PC-3 (cell line): ENCODE measurements at regions not wholly inside any gene's neighbourhood (a gene's known extent, or its start where the extent isn't known, plus 50 kb on each side); places are given as distances from the start of the nearest gene placed in this dataset.

Experiments
- ATAC-seq: fragments of 200-7000 bp; cut with Tn5 transposase; 2 replicates; pipeline ENCODE4 v1.9.1; 2020; ENCODE audit warnings: mild to moderate bottlenecking, moderate library complexity
- BruUV-seq: library from RNA; stranded (reverse); fragments of 400-500 nt; replicated peaks from 2 replicates; lab custom pipeline; 2021; lab: Mats Ljungman, UMichigan
- CTCF ChIA-PET: fragments of 300-600 bp; sonication (Branson Sonifier 250); formaldehyde crosslinking; loops from one replicate; lab custom pipeline; 2022; ENCODE audit warnings: antibody characterized with exemption; lab: Charles Lee
- POLR2A ChIA-PET: fragments of 300-600 bp; sonication (Branson Sonifier 250); formaldehyde crosslinking; loops from one replicate; lab custom pipeline; 2022; ENCODE audit warnings: antibody characterized with exemption; ENCODE audit not compliant: unreplicated experiment; lab: Charles Lee
- DNase-seq: peaks from one replicate; pipeline ENCODE4 v3.0.0-alpha.2; 2015
- H2AFZ ChIP-seq: fragments of 300-600 bp; sonication (generic); 2 replicates; pipeline ENCODE4 v1.6.0; 2016; ENCODE audit warnings: antibody characterized with exemption, low read length
- H3F3A ChIP-seq: fragments of 300-600 bp; sonication (generic); one replicate; pipeline ENCODE4 v1.6.0; 2017; ENCODE audit warnings: antibody characterized with exemption, low read length, control low read depth, mild to moderate bottlenecking; ENCODE audit not compliant: unreplicated experiment
- H3K27ac ChIP-seq: fragments of 300-600 bp; sonication (generic); 2 replicates; pipeline ENCODE4 v1.5.1; 2016; ENCODE audit warnings: mild to moderate bottlenecking, low read length
- H3K27me3 ChIP-seq: fragments of 300-600 bp; sonication (generic); 2 replicates; pipeline ENCODE4 v1.6.1; 2016; ENCODE audit warnings: low read length, mixed read lengths
- H3K36me3 ChIP-seq: fragments of 300-600 bp; sonication (generic); 2 replicates; pipeline ENCODE4 v1.6.1; 2016; ENCODE audit warnings: low read depth, mixed run types, low read length, mixed read lengths
- H3K4me1 ChIP-seq: fragments of 300-600 bp; sonication (generic); 2 replicates; pipeline ENCODE4 v1.5.1; 2016; ENCODE audit warnings: low read length; ENCODE audit not compliant: insufficient read depth
- H3K4me2 ChIP-seq: fragments of 300-600 bp; sonication (generic); 2 replicates; pipeline ENCODE4 v1.6.0; 2016; ENCODE audit warnings: low read length
- H3K4me3 ChIP-seq: fragments of 300-600 bp; sonication (generic); 2 replicates; pipeline ENCODE4 v1.5.1; 2016; ENCODE audit warnings: mild to moderate bottlenecking, low read length, mixed read lengths
- H3K79me2 ChIP-seq: fragments of 300-600 bp; sonication (generic); 2 replicates; pipeline ENCODE4 v1.6.1; 2017; ENCODE audit warnings: low read length, mixed read lengths
- H3K9ac ChIP-seq: fragments of 300-600 bp; sonication (generic); 2 replicates; pipeline ENCODE4 v1.6.0; 2016; ENCODE audit warnings: mild to moderate bottlenecking, low read length
- H3K9me2 ChIP-seq: fragments of 300-600 bp; sonication (generic); replicated peaks from 2 replicates; pipeline ENCODE4 v1.6.1; 2016; ENCODE audit warnings: mixed run types, low read length, mixed read lengths
- H3K9me3 ChIP-seq: fragments of 300-600 bp; sonication (generic); 2 replicates; pipeline ENCODE4 v1.6.1; 2016; ENCODE audit warnings: low read length, mixed read lengths
- H4K20me1 ChIP-seq: fragments of 300-600 bp; sonication (generic); 2 replicates; pipeline ENCODE4 v1.6.1; 2016; ENCODE audit warnings: low read length, mixed read lengths
- EZH2 ChIP-seq: fragments of 300-600 bp; sonication (generic); IDR thresholded peaks from one replicate; pipeline ENCODE4 v1.6.1; 2017; ENCODE audit warnings: antibody characterized with exemption, mild to moderate bottlenecking, low read length; ENCODE audit not compliant: unreplicated experiment
- EZH2phosphoT487 ChIP-seq: fragments of 300-600 bp; sonication (generic); IDR thresholded peaks from 2 replicates; pipeline ENCODE4 v1.6.1; 2018; ENCODE audit warnings: mild to moderate bottlenecking, antibody characterized with exemption, low read length, borderline replicate concordance
- intact Hi-C: fragments of 100-400 bp; cut with micrococcal nuclease; formaldehyde crosslinking; loops from 2 replicates; pipeline ENCODE4 v1.9.0; 2023
- TF ChIP-seq, protein P1 (sequence below): fragments of 300-600 bp; sonication (generic); conservative IDR thresholded peaks from 2 replicates; pipeline ENCODE4 v1.5.1; 2017; ENCODE audit warnings: antibody characterized with exemption, low read depth, mild to moderate bottlenecking, low read length

DNA sequence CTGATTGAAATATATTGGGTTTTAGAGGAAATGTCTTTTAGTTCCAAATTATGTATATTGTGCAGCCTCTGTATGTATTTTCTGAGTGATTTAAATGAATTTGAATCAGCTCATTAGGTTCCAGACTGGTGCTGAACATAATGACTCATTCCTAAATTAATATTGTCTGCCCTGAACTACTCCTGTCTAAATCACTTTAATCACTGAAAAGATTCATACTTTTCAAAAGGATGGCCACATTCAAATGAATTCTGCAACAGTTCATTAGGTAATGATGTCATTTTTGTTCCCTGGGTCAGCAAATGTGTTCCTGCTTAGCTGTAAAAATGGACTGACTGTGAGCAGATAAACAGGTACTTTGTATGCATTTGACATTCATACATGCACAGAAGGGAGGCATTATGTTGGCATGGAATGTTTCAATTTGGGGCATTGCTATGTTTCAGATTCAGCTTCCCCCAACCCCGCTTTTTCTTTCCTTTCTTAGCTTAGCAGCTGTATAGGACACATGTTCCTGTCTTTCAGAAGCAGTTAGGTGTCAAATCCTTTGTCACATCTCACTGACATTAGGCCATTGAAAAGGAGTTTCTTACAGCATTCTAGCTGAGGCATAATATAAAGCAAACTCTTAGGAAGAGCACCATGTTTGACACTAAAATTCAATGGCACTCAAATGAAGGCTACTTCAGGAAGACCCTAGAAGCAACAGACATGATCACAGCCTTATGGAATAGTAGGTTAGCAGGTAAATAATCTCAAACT, 318.5 kb upstream of the ARPP21 start:
- Histone ChIP-seq H3K9me2 (no peaks in the 10 kb centered on the region), H3K9me3 (peaks cover 12% of the 10 kb centered on the region; the same call in 1 of the 2 replicates), H4K20me1 (no peaks in the 10 kb centered on the region), H3K4me3 (no peak overlapping the region), H3F3A (no peaks in the 10 kb centered on the region), H3K4me1 (no peaks in the 10 kb centered on the region), H3K4me2 (no peak overlapping the region), H3K27me3 (no peaks in the 10 kb centered on the region), H3K36me3 (no peaks in the 10 kb centered on the region), H3K79me2 (no peaks in the 10 kb centered on the region), H3K9ac (no peak overlapping the region), H2AFZ (no peak overlapping the region), H3K27ac (no peak overlapping the region)
- ATAC-seq (no peak), DNase-seq (no peak)
- TF ChIP-seq, protein P1, sequence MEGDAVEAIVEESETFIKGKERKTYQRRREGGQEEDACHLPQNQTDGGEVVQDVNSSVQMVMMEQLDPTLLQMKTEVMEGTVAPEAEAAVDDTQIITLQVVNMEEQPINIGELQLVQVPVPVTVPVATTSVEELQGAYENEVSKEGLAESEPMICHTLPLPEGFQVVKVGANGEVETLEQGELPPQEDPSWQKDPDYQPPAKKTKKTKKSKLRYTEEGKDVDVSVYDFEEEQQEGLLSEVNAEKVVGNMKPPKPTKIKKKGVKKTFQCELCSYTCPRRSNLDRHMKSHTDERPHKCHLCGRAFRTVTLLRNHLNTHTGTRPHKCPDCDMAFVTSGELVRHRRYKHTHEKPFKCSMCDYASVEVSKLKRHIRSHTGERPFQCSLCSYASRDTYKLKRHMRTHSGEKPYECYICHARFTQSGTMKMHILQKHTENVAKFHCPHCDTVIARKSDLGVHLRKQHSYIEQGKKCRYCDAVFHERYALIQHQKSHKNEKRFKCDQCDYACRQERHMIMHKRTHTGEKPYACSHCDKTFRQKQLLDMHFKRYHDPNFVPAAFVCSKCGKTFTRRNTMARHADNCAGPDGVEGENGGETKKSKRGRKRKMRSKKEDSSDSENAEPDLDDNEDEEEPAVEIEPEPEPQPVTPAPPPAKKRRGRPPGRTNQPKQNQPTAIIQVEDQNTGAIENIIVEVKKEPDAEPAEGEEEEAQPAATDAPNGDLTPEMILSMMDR, result no peak
- TF ChIP-seq EZH2 (no peak), EZH2phosphoT487 (no peak)
- BruUV-seq, result no TSS peak
- ChIA-PET POLR2A (no interaction called here), CTCF (no interaction called here)
- intact Hi-C loops, result no loop called here

DNA sequence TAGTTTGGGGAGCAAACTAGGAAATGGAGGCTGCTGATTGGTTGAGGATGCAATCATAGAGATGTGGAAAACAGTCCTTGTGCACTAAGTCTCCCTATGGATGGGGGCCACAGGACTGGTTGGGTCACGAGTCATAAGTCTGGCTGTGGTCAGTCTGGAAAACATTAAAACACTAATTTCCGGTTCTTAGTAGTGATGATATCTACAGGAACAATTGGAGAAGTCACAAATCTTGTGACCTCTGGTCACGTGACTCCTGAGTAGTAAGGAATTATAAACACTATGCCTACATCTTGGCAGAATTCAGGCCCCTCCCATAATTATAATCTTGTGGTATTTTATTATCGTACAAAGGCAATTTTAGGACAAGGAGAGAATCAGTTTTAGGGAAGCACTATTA, 317.3 kb upstream of the ARPP21 start:
- DNase-seq (peak; percentile 1), ATAC-seq (peak; percentile 53; the same call in 1 of the 2 replicates)
- no peak overlapping the region for H3K9ac ChIP-seq
- CTCF ChIA-PET, result no interaction called here
- no peak overlapping the region for H2AFZ ChIP-seq
- H3K79me2 ChIP-seq, result no peaks in the 10 kb centered on the region
- H3F3A ChIP-seq, result no peaks in the 10 kb centered on the region
- no peaks in the 10 kb centered on the region for H3K4me1 ChIP-seq
- POLR2A ChIA-PET, result no interaction called here
- no peaks in the 10 kb centered on the region for H4K20me1 ChIP-seq
- no peak overlapping the region for H3K4me2 ChIP-seq
- no peaks in the 10 kb centered on the region for H3K9me2 ChIP-seq
- peaks cover 15% of the 10 kb centered on the region; the same call in 1 of the 2 replicates for H3K9me3 ChIP-seq
- intact Hi-C loops, result no loop called here
- no peak overlapping the region for H3K27ac ChIP-seq
- no peak overlapping the region for H3K4me3 ChIP-seq
- H3K36me3 ChIP-seq, result no peaks in the 10 kb centered on the region
- no TSS peak for BruUV-seq
- H3K27me3 ChIP-seq, result no peaks in the 10 kb centered on the region
- TF ChIP-seq, protein P1, result no peak
- TF ChIP-seq EZH2phosphoT487 (no peak), EZH2 (no peak)

DNA sequence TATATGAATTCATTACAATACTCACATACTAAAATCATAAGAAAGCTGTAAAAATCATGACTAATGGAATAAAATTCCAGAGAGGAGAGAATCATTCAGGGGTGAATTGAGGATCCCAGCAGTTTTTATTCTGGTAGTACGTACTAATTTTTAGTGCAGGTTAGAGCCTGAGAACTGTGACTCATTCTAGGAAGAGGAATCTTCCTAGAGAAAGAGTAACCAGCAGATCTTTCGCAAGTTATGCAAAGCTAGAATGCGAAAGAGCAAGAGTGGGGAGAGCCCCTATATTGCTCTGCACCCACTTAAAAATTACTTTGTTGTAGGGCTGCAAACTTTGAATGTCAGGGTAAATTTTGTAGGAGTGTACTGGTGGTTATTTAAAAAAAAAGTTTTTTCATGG, 303.6 kb upstream of the ARPP21 start:
- no peak overlapping the region for H3K4me3 ChIP-seq
- no peaks in the 10 kb centered on the region for H4K20me1 ChIP-seq
- no peak for TF ChIP-seq EZH2
- TF ChIP-seq, protein P1, result no peak
- no peaks in the 10 kb centered on the region for H3K36me3 ChIP-seq
- POLR2A ChIA-PET, result no interaction called here
- H3F3A ChIP-seq, result no peaks in the 10 kb centered on the region
- H3K4me2 ChIP-seq, result no peak overlapping the region
- no peaks in the 10 kb centered on the region for H3K9me2 ChIP-seq
- no peaks in the 10 kb centered on the region for H3K79me2 ChIP-seq
- no peak overlapping the region for H3K27ac ChIP-seq
- H3K4me1 ChIP-seq, result no peaks in the 10 kb centered on the region
- intact Hi-C loops, result loop anchor here (10.0 kb wide), 1 partner anchor 201 kb away; no protein-coding TSS in a partner anchor
- ATAC-seq (peak; percentile 66), DNase-seq (no peak)
- H2AFZ ChIP-seq, result no peak overlapping the region
- no TSS peak for BruUV-seq
- CTCF ChIA-PET, result no interaction called here
- no peak overlapping the region for H3K9ac ChIP-seq
- H3K9me3 ChIP-seq, result peaks cover 36% of the 10 kb centered on the region
- H3K27me3 ChIP-seq, result no peaks in the 10 kb centered on the region
